MM.1S (cell line): ENCODE measurements at regions not wholly inside any gene's neighbourhood (a gene's known extent, or its start where the extent isn't known, plus 50 kb on each side); places are given as distances from the start of the nearest gene placed in this dataset.

Experiments
- DNase-seq: peaks from one replicate; pipeline ENCODE4 v3.0.0-alpha.2; 2015
- H2AFZ ChIP-seq: fragments of 300-600 bp; sonication (generic); 2 replicates; pipeline ENCODE4 v1.6.0; 2016; ENCODE audit warnings: antibody characterized with exemption, low read length
- H3F3A ChIP-seq: fragments of 300-600 bp; sonication (generic); 2 replicates; pipeline ENCODE4 v1.6.1; 2016; ENCODE audit warnings: mild to moderate bottlenecking, antibody characterized with exemption, low read length, moderate library complexity, mixed read lengths; ENCODE audit not compliant: insufficient read depth
- H3K27ac ChIP-seq: fragments of 300-600 bp; sonication (generic); 2 replicates; pipeline ENCODE4 v1.5.1; 2016; ENCODE audit warnings: mild to moderate bottlenecking, low read length
- H3K27me3 ChIP-seq: fragments of 300-600 bp; sonication (generic); replicated peaks from 2 replicates; pipeline ENCODE4 v1.6.0; 2016; ENCODE audit warnings: low read length; ENCODE audit not compliant: insufficient read depth
- H3K36me3 ChIP-seq: fragments of 300-600 bp; sonication (generic); replicated peaks from 2 replicates; pipeline ENCODE4 v1.6.1; 2016; ENCODE audit warnings: mild to moderate bottlenecking, low read length, mixed read lengths; ENCODE audit not compliant: insufficient read depth
- H3K4me1 ChIP-seq: fragments of 300-600 bp; sonication (generic); 2 replicates; pipeline ENCODE4 v1.6.1; 2016; ENCODE audit warnings: low read length, mixed read lengths
- H3K4me2 ChIP-seq: fragments of 300-600 bp; sonication (generic); 2 replicates; pipeline ENCODE4 v1.6.0; 2016; ENCODE audit warnings: low read depth, low read length
- H3K4me3 ChIP-seq: fragments of 300-600 bp; sonication (generic); 2 replicates; pipeline ENCODE4 v1.5.1; 2016; ENCODE audit warnings: low read length, mixed read lengths
- H3K79me2 ChIP-seq: fragments of 300-600 bp; sonication (generic); 2 replicates; pipeline ENCODE4 v1.6.1; 2016; ENCODE audit warnings: mixed run types, low read length, mixed read lengths
- H3K9ac ChIP-seq: fragments of 300-600 bp; sonication (generic); 2 replicates; pipeline ENCODE4 v1.6.1; 2016; ENCODE audit warnings: low read length, mixed read lengths
- H3K9me2 ChIP-seq: fragments of 300-600 bp; sonication (generic); replicated peaks from 2 replicates; pipeline ENCODE4 v1.6.1; 2016; ENCODE audit warnings: mild to moderate bottlenecking, low read length, mixed read lengths; ENCODE audit not compliant: insufficient read depth
- H3K9me3 ChIP-seq: fragments of 300-600 bp; sonication (generic); replicated peaks from 2 replicates; pipeline ENCODE4 v1.6.1; 2016; ENCODE audit warnings: mild to moderate bottlenecking, low read length, mixed read lengths; ENCODE audit not compliant: insufficient read depth
- H4K20me1 ChIP-seq: fragments of 300-600 bp; sonication (generic); 2 replicates; pipeline ENCODE4 v1.6.1; 2016; ENCODE audit warnings: mild to moderate bottlenecking, low read length, moderate library complexity, mixed read lengths; ENCODE audit not compliant: insufficient read depth
- EZH2 ChIP-seq: fragments of 300-600 bp; sonication (generic); optimal IDR thresholded peaks from 2 replicates; pipeline ENCODE3; 2017; ENCODE audit warnings: low read depth, mild to moderate bottlenecking, antibody characterized with exemption, low read length, mixed read lengths
- EZH2phosphoT487 ChIP-seq: fragments of 300-600 bp; sonication (generic); IDR thresholded peaks from 2 replicates; pipeline ENCODE4 v1.6.1; 2018; ENCODE audit warnings: antibody characterized with exemption, low read length
- TF ChIP-seq, protein P1 (sequence below): fragments of 300-600 bp; sonication (generic); IDR thresholded peaks from 2 replicates; pipeline ENCODE4 v1.5.1; 2016; ENCODE audit warnings: antibody characterized with exemption, low read length, mixed read lengths

DNA sequence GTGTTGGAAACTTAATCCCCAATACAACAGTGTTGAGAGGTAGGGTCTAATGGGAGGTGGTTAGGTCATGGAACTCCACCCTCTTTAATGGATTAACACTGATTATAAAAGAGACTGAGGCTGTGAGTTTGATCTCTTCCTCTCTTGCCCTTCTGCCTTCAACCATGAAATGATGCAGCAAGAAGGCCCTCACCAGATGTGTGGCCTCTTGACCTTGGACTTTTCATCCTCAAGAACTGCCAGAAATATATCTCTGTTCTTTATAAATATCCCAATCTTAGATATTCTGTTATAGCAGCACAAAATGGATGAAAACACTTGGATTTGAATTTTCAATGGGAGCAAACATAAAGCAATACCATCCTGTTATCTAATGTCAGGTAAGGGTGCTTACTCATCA is 67.6 kb downstream of the NMUR2 start:
- no peak for DNase-seq
- Histone ChIP-seq H3K79me2 (no peaks in the 10 kb centered on the region), H3K9ac (no peak overlapping the region), H3K9me2 (no peaks in the 10 kb centered on the region), H4K20me1 (no peaks in the 10 kb centered on the region), H3K9me3 (no peaks in the 10 kb centered on the region), H3K36me3 (no peaks in the 10 kb centered on the region), H3K27ac (no peak overlapping the region), H3K4me3 (no peak overlapping the region), H2AFZ (no peak overlapping the region), H3K27me3 (no peaks in the 10 kb centered on the region), H3K4me1 (no peaks in the 10 kb centered on the region), H3K4me2 (no peak overlapping the region), H3F3A (no peaks in the 10 kb centered on the region)
- no peak for TF ChIP-seq EZH2phosphoT487
- TF ChIP-seq, protein P1, sequence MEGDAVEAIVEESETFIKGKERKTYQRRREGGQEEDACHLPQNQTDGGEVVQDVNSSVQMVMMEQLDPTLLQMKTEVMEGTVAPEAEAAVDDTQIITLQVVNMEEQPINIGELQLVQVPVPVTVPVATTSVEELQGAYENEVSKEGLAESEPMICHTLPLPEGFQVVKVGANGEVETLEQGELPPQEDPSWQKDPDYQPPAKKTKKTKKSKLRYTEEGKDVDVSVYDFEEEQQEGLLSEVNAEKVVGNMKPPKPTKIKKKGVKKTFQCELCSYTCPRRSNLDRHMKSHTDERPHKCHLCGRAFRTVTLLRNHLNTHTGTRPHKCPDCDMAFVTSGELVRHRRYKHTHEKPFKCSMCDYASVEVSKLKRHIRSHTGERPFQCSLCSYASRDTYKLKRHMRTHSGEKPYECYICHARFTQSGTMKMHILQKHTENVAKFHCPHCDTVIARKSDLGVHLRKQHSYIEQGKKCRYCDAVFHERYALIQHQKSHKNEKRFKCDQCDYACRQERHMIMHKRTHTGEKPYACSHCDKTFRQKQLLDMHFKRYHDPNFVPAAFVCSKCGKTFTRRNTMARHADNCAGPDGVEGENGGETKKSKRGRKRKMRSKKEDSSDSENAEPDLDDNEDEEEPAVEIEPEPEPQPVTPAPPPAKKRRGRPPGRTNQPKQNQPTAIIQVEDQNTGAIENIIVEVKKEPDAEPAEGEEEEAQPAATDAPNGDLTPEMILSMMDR: no peak
- no peak for TF ChIP-seq EZH2

DNA sequence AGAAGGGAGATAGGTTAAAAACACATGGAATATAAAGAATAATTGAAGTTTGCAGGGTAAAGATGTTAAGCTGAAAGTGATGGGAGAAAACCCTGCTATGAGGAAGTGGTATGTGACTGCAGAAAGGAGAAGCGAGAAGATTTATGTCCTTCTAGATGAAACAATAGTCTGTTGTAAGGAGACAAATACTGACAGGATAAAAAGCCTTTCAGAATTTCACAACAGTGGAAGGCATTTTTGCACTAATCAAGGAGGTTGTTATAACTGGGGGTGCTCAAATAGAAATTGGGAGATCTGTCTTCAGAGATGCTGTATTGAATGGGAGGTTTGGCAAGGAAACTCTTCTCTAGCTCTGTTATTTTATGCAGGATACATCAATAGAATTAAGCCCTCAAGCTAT is 69.6 kb downstream of the NMUR2 start:
- Histone ChIP-seq H3K4me3 (no peak overlapping the region), H3K4me2 (no peak overlapping the region), H3K27ac (no peak overlapping the region), H2AFZ (no peak overlapping the region), H3F3A (no peaks in the 10 kb centered on the region), H3K4me1 (no peaks in the 10 kb centered on the region), H3K9ac (no peak overlapping the region), H4K20me1 (no peaks in the 10 kb centered on the region), H3K79me2 (no peaks in the 10 kb centered on the region), H3K36me3 (no peaks in the 10 kb centered on the region), H3K9me2 (no peaks in the 10 kb centered on the region), H3K27me3 (no peaks in the 10 kb centered on the region), H3K9me3 (no peaks in the 10 kb centered on the region)
- no peak for TF ChIP-seq EZH2phosphoT487
- TF ChIP-seq EZH2: no peak
- TF ChIP-seq, protein P1: no peak
- no peak for DNase-seq

DNA sequence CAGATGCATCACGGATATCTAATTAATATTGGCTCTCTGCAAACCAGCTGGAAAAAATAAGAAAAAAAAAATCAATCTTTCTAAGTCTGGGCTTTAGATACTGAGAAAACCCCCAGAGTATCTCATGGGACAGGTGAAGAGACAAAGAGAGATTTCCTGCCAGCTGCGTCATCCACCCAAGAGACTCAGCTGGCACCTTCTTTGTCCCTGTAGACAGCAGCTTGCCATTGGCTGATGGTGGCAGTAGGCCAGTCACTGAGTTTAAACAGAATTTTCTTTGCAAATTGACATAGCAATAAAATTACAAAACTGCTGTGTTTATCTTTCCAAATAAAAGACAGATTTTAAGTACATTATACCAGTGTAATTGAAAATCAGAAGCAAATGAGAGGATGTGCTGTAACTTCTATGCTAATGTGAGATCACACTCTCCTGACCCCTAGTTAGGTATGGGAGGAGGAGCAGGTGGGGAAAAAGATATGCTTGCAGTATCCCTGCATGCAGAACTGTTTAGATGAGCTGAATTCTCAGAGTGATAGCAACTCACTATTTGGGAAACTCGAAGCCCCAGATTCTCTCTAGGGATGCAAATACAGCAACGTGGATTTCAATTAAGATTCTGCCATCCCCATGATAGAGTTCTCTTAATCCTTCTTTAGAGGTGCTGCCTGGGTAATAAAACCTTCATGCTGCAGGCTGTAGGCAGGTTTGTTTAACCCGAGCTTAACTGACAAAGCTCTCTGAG is 72.2 kb downstream of the NMUR2 start:
- H3K36me3 ChIP-seq: no peaks in the 10 kb centered on the region
- H3K9me3 ChIP-seq: no peaks in the 10 kb centered on the region
- no peaks in the 10 kb centered on the region for H3F3A ChIP-seq
- no peak overlapping the region for H3K4me2 ChIP-seq
- H2AFZ ChIP-seq: no peak overlapping the region
- no peaks in the 10 kb centered on the region for H3K79me2 ChIP-seq
- no peak overlapping the region for H3K9ac ChIP-seq
- H3K4me1 ChIP-seq: no peaks in the 10 kb centered on the region
- H4K20me1 ChIP-seq: no peaks in the 10 kb centered on the region
- no peaks in the 10 kb centered on the region for H3K9me2 ChIP-seq
- no peak overlapping the region for H3K4me3 ChIP-seq
- H3K27me3 ChIP-seq: no peaks in the 10 kb centered on the region
- no peak for DNase-seq
- H3K27ac ChIP-seq: no peak overlapping the region
- TF ChIP-seq EZH2 (no peak), EZH2phosphoT487 (no peak)
- TF ChIP-seq, protein P1: no peak
